GM19043 (cell line): ENCODE measurements at regions not wholly inside any gene's neighbourhood (a gene's known extent, or its start where the extent isn't known, plus 50 kb on each side); places are given as distances from the start of the nearest gene placed in this dataset.

Experiments
- ATAC-seq: cut with Tn5 transposase; IDR thresholded peaks from one replicate; pipeline ENCODE4 v1.9.1; 2021; ENCODE audit warnings: low read depth; ENCODE audit not compliant: unreplicated experiment

GRCh38 chr13:111472559-111473460, 152.4 kb downstream of the TEX29 start:
- ATAC-seq: no peak

GRCh38 chr13:111474136-111475002, 153.9 kb downstream of the TEX29 start:
- no peak for ATAC-seq

GRCh38 chr13:111475488-111475887, 155.0 kb downstream of the TEX29 start:
- no peak for ATAC-seq

- no peak for ATAC-seq
These were observed 155.8 kb downstream of the TEX29 start for GRCh38 chr13:111476197-111476596.

- no peak for ATAC-seq
These were observed 159.0 kb downstream of the TEX29 start for GRCh38 chr13:111479412-111479811.

GRCh38 chr13:111480503-111480902, 160.1 kb downstream of the TEX29 start:
- ATAC-seq: no peak

- no peak for ATAC-seq
These were observed 160.5 kb downstream of the TEX29 start for GRCh38 chr13:111480976-111481375.

GRCh38 chr13:111482126-111482525, 161.7 kb downstream of the TEX29 start:
- ATAC-seq: no peak

GRCh38 chr13:111482806-111483620, 162.6 kb downstream of the TEX29 start:
- no peak for ATAC-seq

- no peak for ATAC-seq
These were observed 163.2 kb downstream of the TEX29 start for GRCh38 chr13:111483621-111483987.

- ATAC-seq: no peak
These were observed 163.9 kb downstream of the TEX29 start for GRCh38 chr13:111484141-111484925.

- no peak for ATAC-seq
These were observed 164.5 kb downstream of the TEX29 start for GRCh38 chr13:111484959-111485358.

- ATAC-seq: no peak
These were observed 165.2 kb downstream of the TEX29 start for GRCh38 chr13:111485491-111486250.

GRCh38 chr13:111486331-111486730, 165.9 kb downstream of the TEX29 start:
- no peak for ATAC-seq

GRCh38 chr13:111486801-111487200, 166.4 kb downstream of the TEX29 start:
- no peak for ATAC-seq

GRCh38 chr13:111488486-111489132, 168.2 kb downstream of the TEX29 start:
- ATAC-seq: no peak

- ATAC-seq: no peak
These were observed 168.9 kb downstream of the TEX29 start for GRCh38 chr13:111489301-111489700.

GRCh38 chr13:111490611-111491010, 170.2 kb downstream of the TEX29 start:
- ATAC-seq: no peak

GRCh38 chr13:111491021-111491420, 170.6 kb downstream of the TEX29 start:
- no peak for ATAC-seq
